ENCODE measurements at regions not wholly inside any gene's neighbourhood (a gene's known extent, or its start where the extent isn't known, plus 50 kb on each side); places are given as distances from the start of the nearest gene placed in this dataset.

DNA sequence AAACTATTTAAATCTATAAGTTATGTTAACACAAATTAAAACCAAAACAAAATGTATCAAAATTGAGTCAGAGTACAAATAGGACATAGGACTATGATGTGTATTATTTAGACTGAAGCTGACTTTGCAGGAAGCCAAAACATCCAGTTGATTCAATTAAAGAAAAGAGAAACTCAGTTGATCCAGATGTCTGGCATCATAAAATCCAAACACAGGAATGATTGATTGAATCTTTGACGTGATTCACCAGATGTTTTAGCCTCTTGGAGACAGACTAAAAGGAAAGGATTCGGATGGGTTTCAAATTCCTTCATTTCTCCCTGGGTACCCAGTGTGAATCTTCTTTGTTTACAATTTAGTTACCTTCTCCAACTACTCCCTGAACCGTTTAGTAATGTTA is 272.9 kb downstream of the IRS1 start:
- no peak for DNase-seq (ENCODE audit: low spot score)

DNA sequence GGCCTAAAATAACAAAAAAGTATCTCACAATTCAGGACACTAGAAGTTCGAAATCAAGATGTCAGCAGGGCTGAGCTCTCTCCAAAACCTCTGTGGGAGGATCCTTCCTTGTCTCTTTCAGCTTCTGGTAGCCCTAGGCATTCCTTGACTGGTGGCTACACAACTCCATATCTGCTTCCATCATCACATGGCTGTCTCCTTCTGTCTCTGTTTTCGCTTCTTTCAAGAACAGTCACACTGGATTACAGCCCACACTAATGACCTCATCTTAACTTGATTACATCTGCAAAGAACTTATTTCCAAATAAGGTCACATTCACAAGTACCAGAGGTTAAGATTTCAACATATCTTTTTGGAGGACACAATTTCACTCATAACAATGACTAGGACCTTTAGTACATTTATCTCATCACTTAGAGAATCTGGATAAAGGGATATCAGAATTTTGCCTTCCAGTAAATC is 275.2 kb downstream of the IRS1 start:
- no peak for DNase-seq (ENCODE audit: low spot score)

DNA sequence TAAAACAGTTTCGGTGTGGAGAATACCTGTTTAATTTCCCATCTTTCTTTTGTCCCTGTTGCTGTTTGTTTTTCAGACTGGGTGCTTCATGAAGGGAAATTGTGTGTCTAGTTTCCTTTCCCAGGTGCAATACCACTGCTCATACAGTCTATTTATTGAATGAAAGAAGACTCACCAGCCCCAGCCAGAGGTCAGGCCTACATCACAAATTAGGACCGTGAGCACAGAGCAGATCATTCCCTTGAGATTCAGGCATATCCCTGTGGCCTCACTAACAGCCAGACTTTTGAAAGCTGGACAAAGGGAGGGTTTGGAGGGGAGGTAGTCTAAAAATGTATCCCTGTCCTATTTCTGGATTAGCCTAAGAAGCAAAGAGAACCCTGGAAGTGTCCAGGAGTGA is 278.9 kb downstream of the IRS1 start:
- no peak for DNase-seq (ENCODE audit: low spot score)

DNA sequence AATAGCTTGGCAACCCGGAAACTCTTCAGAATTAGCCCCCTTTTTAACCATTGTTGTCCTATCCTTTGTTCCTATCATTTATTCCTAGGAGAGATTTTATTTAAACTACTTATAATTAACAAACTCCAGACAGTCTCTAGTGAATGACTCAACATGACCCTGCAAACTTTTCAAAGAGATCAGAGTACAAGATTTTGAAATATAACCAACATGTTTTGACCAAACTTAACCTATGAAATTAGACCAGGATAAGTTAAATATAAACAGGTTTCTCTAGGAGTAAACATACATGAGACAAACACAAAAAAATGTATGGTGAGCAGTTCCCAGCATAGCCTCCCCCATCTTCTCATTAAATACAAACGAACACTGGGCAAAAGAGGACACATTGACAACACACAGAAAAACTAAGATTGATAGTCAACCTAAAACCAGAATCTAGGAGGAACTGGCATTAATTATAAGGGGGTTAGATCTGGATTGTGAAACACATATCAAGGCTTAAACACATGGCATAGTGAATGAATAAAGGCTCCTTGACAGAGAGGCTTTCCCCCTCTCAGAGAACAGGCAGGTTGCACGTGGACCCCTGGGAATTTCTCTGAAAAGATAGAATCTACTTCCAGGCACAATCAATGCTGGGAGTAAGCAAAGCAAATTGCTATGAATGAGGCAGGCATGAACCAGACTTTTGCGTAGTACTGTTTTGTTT is 284.1 kb downstream of the IRS1 start:
- DNase-seq (ENCODE audit: low spot score) = no peak

DNA sequence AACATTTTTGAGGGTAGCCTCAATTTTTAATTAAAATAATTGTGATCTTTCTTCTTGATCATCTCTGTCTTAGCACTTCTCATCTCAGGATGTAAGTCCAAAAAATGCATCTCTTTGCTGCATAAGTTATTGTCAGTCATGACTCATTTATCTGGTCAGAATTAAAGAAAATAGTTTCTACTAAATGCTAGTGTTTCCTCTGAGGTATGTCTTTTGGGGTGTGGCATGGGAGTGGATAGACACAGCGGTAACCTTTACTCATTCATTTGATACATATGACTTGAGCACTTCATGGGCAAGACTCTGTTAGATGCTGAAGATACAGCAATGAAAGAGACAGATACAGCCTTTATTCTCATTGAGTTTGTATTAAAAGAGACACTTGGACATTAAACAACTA is 284.7 kb downstream of the IRS1 start:
- DNase-seq (ENCODE audit: low spot score) = no peak

DNA sequence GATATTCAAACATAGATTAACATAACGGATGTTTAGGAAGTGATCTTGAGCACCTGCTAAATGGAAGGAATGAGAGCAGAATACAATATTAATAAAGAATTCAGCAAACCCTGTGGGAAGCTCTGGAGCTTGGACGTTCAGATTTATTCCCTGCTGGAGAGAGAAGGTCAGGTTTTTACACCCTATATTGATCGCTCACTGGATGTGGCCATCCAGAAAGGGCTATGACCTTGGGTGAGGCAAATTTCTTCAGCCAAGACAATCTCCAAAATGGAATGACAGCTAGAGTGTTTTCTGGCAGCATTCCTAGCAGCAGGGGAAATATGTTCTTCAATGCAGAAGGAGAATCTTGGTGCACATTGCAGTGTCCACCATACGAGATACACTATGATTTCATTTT is 288.3 kb downstream of the IRS1 start:
- DNase-seq (ENCODE audit: low spot score) = no peak

DNA sequence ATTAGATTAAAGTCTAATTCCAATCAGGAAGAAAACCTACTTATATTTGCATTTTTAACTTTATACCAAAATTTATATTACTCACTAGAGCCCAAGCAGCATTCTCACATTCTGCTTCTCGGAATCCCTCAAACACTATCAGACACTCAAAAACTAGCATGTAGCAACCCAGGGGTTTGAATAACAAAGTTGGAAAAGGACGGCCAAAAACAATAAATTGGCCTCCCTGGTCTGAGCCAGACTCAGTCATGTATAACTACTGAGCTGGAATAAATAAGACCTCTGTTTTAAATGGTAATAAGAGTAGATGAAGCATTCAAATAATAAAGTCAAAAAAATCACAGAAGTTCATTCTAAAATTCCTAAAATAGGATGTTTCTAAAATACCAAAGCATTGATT is 290.9 kb downstream of the IRS1 start:
- DNase-seq (ENCODE audit: low spot score) = no peak

DNA sequence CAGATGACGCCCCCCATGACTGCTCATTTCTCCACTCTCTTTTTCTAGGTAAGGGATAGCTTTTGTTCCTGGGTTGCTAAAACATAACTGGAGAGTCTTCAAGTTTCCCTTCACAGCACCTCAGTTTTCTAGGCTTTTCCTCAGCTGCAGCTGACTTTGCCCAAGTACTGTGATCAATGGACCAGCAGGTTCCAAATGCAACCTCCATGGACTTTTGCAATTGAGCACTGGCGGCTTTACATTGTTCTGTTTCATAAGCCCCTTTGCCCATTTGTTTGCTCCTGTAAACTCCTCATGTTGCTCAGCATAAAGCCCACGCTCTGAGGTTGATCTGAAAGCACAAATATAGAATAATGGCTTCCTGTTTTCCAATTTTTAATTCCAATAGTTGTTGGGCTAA is 291.6 kb downstream of the IRS1 start:
- no peak for DNase-seq (ENCODE audit: low spot score)

DNA sequence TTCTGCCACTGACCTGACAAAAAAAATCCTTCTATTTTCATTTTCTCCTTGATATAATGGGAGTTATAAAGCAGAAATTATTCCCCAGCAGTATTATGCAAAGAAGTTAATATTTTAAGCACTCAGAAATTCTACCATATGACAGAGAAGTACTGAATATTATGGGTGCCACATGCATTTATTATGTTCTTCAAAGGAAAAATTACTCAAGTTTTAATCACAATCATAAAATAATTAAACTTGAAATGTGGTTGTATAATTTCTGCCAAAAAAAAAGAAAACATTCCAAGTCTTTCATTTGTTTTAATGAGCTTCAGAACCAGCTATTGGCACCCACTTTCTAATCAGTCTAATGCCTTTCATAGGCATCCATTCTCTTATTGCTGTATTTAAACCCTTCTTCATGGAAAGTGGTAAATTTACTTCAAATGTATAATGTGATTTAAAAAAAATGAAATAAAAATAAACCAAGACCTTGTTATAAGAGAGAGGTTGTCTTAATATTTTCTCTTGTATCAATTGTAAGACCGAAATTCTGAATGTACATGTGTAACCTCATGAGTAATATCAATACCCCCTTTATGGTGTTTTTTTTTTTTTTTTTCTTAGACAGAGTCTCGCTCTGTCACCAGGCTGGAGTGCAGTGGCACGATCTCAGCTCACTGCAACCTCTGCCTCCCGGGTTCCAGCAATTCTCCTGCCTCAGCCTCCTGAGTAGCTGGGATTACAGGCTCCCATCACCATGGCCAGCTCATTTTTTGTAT is 302.3 kb downstream of the IRS1 start:
- DNase-seq (ENCODE audit: low spot score) = no peak

DNA sequence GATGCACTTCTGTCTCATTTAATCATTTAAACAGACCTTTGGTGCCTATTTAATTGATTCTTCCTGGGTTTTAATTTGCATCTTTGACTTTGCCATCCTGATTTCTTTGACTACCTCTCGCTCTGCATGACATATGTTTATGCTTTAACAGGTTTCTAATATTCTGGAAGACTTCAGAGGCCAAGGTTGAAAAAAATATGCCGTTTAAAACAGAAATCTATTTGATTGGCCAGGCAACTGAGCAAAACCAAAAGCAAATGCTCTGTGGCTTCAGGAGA is 303.4 kb downstream of the IRS1 start:
- no peak for DNase-seq (ENCODE audit: low spot score)

DNA sequence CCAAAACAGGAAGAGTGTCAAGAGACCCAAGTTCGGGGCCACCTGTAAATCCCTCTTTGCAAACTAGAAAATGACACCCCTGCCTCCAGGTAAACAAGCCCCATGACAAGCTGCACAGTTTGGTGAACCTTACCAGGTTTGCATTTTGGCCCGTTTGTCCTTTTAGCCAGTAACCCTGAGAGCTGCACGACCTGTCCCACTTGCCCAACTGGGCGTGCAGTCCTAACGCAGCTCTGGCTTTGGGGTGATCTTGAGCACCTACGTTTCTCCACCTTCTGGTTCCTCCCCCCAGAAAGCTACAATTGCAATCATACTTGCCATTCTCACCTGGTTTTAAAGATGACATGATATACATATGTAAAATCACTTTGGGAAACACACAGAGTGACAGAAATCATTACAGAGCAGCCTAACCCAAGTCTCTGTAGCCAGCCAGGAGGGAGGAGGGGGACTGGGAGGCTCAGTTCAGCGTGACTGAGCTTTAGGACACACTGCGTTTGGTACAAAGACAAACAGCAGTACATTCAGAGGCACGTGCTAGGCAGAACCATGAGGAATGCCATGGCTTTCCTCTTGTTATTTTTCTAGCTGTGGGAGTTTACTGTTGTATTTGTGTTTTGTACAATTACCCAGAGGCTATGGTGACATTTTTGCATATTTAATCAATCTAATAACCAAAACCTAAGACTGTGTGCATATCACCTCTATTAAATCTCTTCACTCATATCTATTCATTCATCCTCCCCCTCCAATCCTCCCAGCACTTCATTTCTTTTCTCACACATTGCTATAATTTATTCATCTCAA is 304.0 kb downstream of the IRS1 start:
- DNase-seq (ENCODE audit: low spot score) = no peak

DNA sequence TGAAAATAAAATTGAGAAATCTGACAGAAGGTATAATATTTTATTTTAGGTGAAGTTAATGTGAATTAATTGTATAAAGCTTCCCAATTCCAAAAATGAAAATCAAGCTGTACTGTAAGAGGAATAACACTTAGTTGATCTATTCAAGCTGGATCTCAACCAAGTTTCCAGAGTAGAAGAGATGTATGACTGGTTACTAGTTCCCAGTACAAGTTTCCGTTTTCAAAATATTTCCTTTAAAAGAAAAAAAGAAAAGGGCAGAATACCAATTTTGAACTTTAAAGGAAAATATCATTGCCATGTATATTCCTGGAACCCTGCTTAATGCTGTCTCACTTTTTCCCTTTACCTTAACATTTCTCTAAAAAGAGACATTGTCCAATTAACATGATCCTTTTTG is 308.5 kb downstream of the IRS1 start:
- DNase-seq (ENCODE audit: low spot score) = no peak

DNA sequence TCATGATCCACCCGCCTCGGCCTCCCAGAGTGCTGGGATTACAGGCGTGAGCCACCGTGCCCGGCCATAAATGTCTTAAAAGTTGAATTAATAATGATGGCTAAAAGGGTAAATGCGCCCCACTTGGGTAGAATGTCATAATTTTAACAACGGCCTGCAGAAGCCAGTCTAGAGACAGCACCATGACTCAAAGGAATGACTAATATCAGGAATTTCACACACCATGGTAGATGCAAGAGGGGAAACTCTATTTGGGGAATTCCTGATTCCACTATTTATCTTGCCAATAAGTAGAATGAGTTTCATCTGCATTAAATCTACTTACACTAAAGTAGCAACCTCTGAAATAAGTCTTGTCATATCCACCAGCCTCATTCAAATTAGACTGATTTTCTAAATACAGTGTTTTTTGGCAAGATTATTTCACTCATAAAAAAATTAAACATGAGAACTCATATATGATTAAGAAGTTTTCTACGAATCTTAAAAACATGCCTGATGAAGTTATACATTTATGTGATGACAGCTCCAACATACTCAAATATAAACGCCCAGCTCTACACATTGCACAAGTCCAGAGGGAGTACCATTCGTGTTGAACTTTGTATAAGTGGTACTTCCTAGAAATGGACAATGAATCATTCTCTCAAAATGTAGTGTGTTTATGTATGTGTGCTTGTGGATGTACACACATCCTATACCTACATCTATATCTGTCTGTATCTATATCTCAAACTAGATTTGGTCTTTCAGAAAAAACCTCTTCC is 309.7 kb downstream of the IRS1 start:
- DNase-seq (ENCODE audit: low spot score) = no peak

DNA sequence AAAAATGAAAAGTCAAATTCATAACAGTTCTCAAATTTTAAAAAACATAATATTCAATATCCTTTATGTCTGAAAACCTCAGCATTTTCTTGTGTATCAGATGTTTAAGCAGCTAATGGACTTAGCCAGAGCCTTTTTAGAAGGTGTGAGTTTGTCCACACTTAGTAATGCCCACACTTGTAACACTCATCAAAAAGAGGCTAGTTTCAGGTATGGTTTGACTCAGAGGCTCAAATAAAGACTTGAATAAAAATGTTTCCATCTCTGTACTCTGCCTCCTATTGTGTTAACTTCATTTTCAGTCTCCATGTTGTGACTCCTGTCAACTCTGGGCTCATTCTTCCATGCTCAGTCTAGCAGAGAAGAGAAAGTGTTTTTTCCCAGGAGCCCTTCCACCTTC is 311.6 kb downstream of the IRS1 start:
- DNase-seq (ENCODE audit: low spot score) = no peak

DNA sequence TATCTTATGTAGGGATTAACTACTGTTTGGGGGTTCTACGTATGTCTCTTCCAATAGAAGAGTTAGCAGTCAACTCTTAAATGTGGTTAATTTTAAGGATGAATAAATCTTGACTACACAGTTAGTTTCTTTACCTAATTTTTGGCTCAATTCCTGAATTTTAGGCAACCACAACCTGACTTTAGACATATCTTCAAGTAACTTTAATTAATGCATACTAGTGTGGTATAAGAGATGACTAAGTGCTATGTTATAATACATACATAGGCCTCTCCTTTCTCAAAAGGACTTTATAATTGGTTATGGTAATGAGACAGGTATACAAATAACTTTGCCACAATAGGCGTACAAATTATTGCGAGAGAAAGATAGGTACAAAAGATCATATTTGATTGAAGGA is 312.0 kb downstream of the IRS1 start:
- DNase-seq (ENCODE audit: low spot score) = no peak

DNA sequence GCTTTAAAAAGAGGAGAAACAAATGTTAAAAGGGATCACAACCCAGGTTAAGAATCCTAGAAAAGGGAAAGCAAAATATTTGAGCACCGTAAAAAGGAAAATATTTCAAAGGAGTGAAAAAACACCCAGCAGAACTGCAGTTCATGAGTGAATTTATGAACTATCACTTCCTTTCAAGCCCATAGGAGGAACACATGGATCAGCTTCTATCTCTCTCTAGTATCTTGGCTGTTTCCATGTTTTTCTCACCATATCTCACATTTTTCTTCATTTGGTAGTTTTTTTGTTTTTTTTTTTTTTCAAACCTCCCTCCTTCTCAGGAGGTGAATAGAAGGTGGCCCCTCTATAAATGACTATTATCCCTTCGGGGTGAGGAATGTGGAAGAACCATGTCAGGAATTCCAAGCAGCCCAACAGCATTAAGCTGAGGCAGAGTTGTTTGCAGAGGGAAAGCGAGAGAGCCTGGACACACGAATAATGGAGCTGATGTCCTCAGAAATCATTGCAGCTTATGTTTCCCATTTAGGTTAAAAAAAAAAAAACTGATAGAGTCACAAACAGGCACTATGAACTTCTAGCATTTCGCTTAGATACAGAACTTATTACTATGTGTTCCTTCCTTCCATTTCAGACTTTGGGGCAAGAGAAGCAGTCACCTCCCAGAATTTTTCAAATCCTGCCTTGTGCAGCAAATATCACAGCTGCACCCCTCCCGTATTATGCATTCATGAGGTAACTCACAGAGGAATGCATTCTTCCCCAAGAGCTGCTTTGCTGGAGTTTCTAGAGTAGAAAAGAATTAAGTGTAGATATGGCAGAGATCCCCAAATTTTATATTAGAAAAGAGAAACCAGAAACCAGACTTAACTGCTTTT is 315.6 kb downstream of the IRS1 start:
- no peak for DNase-seq (ENCODE audit: low spot score)

DNA sequence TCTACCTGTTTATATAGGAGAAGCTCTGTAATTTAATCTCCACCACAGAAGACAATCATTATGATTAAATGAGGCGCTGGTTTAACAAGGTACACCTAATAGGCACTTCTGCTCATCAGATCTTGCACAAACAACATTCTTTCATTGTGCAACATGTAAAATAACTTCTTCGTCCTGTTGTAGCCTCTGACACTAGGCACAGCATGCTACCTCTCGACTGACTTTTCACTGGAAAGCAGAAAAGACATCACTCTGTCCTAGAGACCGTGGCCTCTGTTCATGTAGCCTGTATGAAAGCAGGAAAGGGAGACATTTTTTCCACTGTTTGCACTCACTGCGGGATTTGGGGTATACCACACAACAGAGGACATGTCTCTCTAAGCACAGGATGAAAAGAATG is 316.5 kb downstream of the IRS1 start:
- no peak for DNase-seq (ENCODE audit: low spot score)

DNA sequence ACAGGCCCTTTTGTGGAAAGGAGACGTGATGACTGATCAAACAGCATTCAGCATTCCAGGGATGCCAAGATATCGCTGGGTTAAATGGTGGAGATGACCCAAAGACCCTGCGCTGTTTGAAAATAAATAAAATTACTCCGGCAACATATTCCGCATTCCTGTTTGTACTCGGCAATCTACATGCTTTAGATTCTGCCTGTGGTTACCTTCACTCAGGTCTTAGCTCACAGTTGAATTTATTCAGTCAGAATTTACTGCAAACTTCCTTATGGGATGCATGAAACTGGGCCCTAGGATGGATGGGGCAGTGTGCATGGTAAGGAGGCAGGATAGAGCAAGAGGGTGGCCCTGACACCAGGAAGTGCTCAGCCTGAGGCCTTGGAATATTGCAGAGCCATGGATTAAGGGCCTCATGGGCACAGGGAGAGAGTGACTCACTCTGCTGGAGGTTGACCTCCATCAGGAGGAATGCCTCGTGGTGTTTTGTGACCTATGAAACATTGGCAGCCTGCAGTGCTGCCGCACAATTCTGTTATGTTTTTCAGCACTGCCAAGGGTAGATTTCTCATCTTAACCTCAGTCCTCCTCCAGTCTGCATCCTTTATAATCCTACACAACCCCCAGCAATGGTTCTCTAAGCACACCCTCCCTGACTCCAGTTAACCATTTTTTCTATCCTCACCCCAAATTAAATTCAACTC is 321.4 kb downstream of the IRS1 start:
- DNase-seq (ENCODE audit: low spot score) = no peak

DNA sequence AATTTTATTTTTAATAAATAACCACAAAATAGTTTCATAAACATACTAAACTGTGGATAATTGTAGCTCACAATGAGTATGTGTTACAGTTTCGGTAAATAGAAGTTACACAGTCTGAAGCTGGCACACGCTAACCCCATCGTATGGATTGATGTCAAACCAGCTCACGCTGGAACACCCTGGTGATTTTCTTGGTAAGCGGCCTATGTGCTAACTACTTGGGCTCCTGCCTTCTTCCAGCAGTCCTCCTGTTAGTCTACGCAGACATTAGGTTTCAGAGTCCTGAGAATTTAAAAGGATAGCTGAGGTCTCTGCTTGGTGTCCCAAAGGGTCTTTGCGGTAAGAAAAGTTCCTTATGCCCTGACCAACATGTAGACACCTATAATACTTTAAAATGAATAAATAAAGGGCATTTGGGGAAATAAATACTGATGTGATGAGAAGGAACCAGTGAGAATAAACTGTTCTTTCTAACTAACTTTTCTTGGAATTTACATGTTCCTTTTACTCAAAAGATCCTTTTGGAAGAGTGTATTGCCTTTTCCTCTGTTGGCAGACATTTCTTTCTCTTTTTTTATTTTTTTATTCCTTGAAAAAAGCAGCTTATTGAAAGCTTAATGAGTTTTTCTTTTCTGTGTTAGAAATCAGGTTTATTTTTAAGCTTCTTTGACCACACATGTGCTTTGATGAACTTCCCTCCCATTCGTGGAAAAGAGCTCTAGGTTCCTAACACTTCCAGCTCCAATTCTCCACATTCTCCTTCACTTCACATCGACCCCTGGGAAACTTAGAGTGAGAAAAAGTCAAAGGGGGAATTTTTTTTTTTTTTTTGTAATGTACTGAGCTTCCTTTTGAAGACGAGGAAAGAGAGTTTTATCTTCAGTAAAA is 322.2 kb downstream of the IRS1 start:
- DNase-seq (ENCODE audit: low spot score) = no peak

DNA sequence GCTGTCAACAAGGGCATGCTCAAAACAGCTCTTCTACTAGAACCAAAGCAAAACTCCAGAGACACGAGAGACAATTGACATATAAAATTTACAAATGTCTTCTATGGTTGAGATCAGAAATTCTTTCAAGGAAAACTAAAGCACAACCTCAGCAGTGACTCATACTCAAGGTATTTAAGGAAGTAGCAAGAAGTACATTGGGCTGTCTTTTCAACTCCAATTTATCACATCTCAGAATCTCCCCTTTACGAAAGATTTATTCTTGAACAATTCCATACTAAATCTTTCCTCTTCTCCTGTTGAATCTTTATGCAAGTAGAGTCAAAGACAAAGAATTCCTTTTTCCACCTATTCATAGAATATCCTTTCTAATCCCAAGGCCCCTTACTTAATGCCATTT is 324.0 kb downstream of the IRS1 start:
- DNase-seq (ENCODE audit: low spot score) = no peak

All from CD4-positive, alpha-beta T cell treated with Interleukin-15 for 4 hours (primary cell).